GM18508 (cell line): ENCODE measurements at regions not wholly inside any gene's neighbourhood (a gene's known extent, or its start where the extent isn't known, plus 50 kb on each side); places are given as distances from the start of the nearest gene placed in this dataset.

Experiments used
- ATAC-seq: cut with Tn5 transposase; IDR thresholded peaks from one replicate; pipeline ENCODE4 v1.9.1; 2021; ENCODE audit warnings: moderate number of reproducible peaks; ENCODE audit not compliant: insufficient read depth, unreplicated experiment

GRCh38 chr2:41695198-41696113 is 352.4 kb upstream of the PKDCC start:
- ATAC-seq = no peak

- no peak for ATAC-seq
Observed at GRCh38 chr2:41697389-41697788, 350.4 kb upstream of the PKDCC start.

GRCh38 chr2:41698678-41699422 is 349.0 kb upstream of the PKDCC start:
- no peak for ATAC-seq

- no peak for ATAC-seq
Observed at GRCh38 chr2:41701231-41701630, 346.6 kb upstream of the PKDCC start.

GRCh38 chr2:41703123-41703522 is 344.7 kb upstream of the PKDCC start:
- no peak for ATAC-seq

GRCh38 chr2:41705634-41706033 is 342.2 kb upstream of the PKDCC start:
- no peak for ATAC-seq

- ATAC-seq = no peak
Observed at GRCh38 chr2:41706286-41706685, 341.5 kb upstream of the PKDCC start.

- ATAC-seq = no peak
Observed at GRCh38 chr2:41707790-41708451, 339.9 kb upstream of the PKDCC start.

- ATAC-seq = peak; percentile 51
Observed at GRCh38 chr2:41709702-41710599, 337.9 kb upstream of the PKDCC start.

GRCh38 chr2:41710944-41711343 is 336.9 kb upstream of the PKDCC start:
- no peak for ATAC-seq

- ATAC-seq = no peak
Observed at GRCh38 chr2:41711736-41712135, 336.1 kb upstream of the PKDCC start.

- no peak for ATAC-seq
Observed at GRCh38 chr2:41716497-41716896, 331.3 kb upstream of the PKDCC start.

GRCh38 chr2:41717839-41718238 is 330.0 kb upstream of the PKDCC start:
- peak; percentile 36 for ATAC-seq

GRCh38 chr2:41718705-41719104 is 329.1 kb upstream of the PKDCC start:
- no peak for ATAC-seq

GRCh38 chr2:41719756-41720155 is 328.1 kb upstream of the PKDCC start:
- ATAC-seq = no peak

- peak; percentile 37 for ATAC-seq
Observed at GRCh38 chr2:41720331-41721251, 327.2 kb upstream of the PKDCC start.

GRCh38 chr2:41722668-41723369 is 325.0 kb upstream of the PKDCC start:
- ATAC-seq = no peak

- no peak for ATAC-seq
Observed at GRCh38 chr2:41723526-41723925, 324.3 kb upstream of the PKDCC start.
